BJ (cell line): ENCODE measurements at regions not wholly inside any gene's neighbourhood (a gene's known extent, or its start where the extent isn't known, plus 50 kb on each side); places are given as distances from the start of the nearest gene placed in this dataset.

Source experiments
- CTCF ChIA-PET: fragments of 350-600 bp; formaldehyde crosslinking; extraction: SDS; loops from one replicate; lab custom pipeline; 2021; ENCODE audit warnings: antibody characterized with exemption, inconsistent platforms; lab: Yijun Ruan, JAX
- POLR2A ChIA-PET: fragments of 300-600 bp; sonication (Branson Sonifier 250); formaldehyde crosslinking; extraction: SDS; loops from one replicate; lab custom pipeline; 2021; ENCODE audit warnings: antibody characterized with exemption; lab: Charles Lee
- DNase-seq: peaks from one replicate; pipeline ENCODE4 v3.0.0-alpha.2; 2011; ENCODE audit warnings: low read depth
- H3K27me3 ChIP-seq: 2 replicates; pipeline ENCODE4 v1.6.0; 2011; ENCODE audit warnings: low read length; ENCODE audit not compliant: control insufficient read depth, insufficient read depth
- H3K36me3 ChIP-seq: 2 replicates; pipeline ENCODE4 v1.5.1; 2011; ENCODE audit warnings: low read length; ENCODE audit not compliant: control insufficient read depth, insufficient read depth
- H3K4me3 ChIP-seq: 2 replicates; pipeline ENCODE4 v1.5.1; 2011; ENCODE audit warnings: low read depth, mild to moderate bottlenecking, control low read depth, low read length
- TF ChIP-seq, protein P1 (sequence below): IDR thresholded peaks from 2 replicates; pipeline ENCODE4 v1.5.1; 2011; ENCODE audit warnings: low read depth, mild to moderate bottlenecking, control low read depth, inconsistent platforms, low read length, moderate library complexity; ENCODE audit not compliant: insufficient read depth

DNA sequence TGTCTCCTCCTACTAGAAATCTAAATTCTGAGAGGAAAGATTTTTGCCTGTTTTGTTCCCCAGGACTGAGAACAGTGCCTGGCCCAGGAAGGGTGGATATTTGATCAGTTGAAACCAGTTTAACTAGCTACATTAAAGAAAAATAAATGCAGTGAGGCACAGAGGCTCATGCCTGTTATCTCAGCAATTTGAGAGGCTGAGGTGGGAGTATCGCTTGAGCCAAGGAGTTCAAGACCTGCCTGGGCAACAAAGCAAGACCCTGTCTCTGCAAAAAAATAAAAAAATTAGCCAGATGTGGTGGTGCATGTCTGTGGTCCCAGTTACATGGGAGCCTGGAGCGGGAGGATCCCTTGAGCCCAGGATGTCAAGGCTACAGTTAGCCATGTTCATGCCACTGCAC is 104.8 kb upstream of the CPEB4 start:
- DNase-seq: no peak
- POLR2A ChIA-PET: no interaction called here
- H3K36me3 ChIP-seq: no peaks in the 10 kb centered on the region
- TF ChIP-seq, protein P1, sequence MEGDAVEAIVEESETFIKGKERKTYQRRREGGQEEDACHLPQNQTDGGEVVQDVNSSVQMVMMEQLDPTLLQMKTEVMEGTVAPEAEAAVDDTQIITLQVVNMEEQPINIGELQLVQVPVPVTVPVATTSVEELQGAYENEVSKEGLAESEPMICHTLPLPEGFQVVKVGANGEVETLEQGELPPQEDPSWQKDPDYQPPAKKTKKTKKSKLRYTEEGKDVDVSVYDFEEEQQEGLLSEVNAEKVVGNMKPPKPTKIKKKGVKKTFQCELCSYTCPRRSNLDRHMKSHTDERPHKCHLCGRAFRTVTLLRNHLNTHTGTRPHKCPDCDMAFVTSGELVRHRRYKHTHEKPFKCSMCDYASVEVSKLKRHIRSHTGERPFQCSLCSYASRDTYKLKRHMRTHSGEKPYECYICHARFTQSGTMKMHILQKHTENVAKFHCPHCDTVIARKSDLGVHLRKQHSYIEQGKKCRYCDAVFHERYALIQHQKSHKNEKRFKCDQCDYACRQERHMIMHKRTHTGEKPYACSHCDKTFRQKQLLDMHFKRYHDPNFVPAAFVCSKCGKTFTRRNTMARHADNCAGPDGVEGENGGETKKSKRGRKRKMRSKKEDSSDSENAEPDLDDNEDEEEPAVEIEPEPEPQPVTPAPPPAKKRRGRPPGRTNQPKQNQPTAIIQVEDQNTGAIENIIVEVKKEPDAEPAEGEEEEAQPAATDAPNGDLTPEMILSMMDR: no peak
- H3K4me3 ChIP-seq: no peak overlapping the region
- CTCF ChIA-PET: interaction anchor here (0.7 kb wide), 1 partner anchor 534 kb away, joined by 3 read pairs; no protein-coding TSS in a partner anchor
- no peaks in the 10 kb centered on the region for H3K27me3 ChIP-seq

GRCh38 chr5:173785400-173785799 is 102.7 kb upstream of the CPEB4 start:
- Histone ChIP-seq H3K27me3 (no peaks in the 10 kb centered on the region), H3K4me3 (no peak overlapping the region), H3K36me3 (no peaks in the 10 kb centered on the region)
- POLR2A ChIA-PET: no interaction called here
- CTCF ChIA-PET: interaction anchor here (1.1 to 1.8 kb wide), 2 partner anchors 11 to 532 kb away, joined by 3 read pairs; no protein-coding TSS in a partner anchor
- TF ChIP-seq, protein P1: no peak
- no peak for DNase-seq

DNA sequence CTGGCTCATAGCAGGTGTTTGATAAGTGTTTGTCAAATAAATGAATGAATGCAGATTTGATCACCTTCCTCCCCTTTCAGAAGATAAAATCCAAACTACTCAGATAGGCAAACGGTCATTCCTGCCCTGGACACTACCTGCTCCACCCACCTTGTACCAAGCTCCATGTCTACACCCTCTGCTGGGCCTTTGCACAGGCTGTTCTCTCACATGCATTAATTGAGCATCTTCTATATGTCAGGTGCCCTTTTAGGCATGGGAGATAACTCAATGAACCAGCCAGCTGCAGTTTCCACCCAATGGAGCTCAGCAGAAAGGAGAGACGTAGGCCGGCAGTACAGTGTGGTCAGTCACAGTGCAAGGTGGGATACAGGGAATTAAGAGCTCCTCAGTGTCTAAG is 102.3 kb upstream of the CPEB4 start:
- Histone ChIP-seq H3K36me3 (no peaks in the 10 kb centered on the region), H3K4me3 (no peak overlapping the region), H3K27me3 (no peaks in the 10 kb centered on the region)
- CTCF ChIA-PET: interaction anchor here (1.8 kb wide), 1 partner anchor 10 kb away, joined by 3 read pairs; no protein-coding TSS in a partner anchor
- TF ChIP-seq, protein P1: no peak
- POLR2A ChIA-PET: no interaction called here
- DNase-seq: no peak

- no peak overlapping the region for H3K4me3 ChIP-seq
- no peak for DNase-seq
- CTCF ChIA-PET: interaction anchor here (1.8 kb wide), 1 partner anchor 9 kb away, joined by 3 read pairs; no protein-coding TSS in a partner anchor
Observed at GRCh38 chr5:173786286-173787187, 101.6 kb upstream of the CPEB4 start.

More at GRCh38 chr5:173786286-173787187, 101.6 kb upstream of the CPEB4 start:
- POLR2A ChIA-PET: no interaction called here
- TF ChIP-seq, protein P1: no peak
- Histone ChIP-seq H3K27me3 (no peaks in the 10 kb centered on the region), H3K36me3 (no peaks in the 10 kb centered on the region)
